ENCODE measurements at regions not wholly inside any gene's neighbourhood (a gene's known extent, or its start where the extent isn't known, plus 50 kb on each side); places are given as distances from the start of the nearest gene placed in this dataset.

DNA sequence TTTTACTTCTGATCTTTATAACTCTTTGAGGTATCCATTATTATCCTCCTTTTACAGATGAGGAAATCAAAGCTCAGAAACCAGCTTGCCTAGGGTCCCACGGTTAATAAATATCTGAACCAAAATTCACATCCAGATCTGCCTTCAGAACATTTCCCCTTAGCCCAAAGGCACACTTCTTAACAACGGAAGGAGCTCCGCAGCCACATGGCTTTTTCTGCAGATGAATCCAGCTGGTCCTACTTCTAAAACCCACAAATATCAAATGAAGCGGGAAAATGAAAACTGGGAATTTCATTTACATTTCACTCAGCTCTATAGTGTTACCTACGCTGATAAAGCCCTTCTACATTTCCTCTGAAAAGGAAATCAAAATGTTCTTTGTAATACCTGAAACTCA lies 357.0 kb upstream of the ID2 start:
- TF ChIP-seq, protein P1, sequence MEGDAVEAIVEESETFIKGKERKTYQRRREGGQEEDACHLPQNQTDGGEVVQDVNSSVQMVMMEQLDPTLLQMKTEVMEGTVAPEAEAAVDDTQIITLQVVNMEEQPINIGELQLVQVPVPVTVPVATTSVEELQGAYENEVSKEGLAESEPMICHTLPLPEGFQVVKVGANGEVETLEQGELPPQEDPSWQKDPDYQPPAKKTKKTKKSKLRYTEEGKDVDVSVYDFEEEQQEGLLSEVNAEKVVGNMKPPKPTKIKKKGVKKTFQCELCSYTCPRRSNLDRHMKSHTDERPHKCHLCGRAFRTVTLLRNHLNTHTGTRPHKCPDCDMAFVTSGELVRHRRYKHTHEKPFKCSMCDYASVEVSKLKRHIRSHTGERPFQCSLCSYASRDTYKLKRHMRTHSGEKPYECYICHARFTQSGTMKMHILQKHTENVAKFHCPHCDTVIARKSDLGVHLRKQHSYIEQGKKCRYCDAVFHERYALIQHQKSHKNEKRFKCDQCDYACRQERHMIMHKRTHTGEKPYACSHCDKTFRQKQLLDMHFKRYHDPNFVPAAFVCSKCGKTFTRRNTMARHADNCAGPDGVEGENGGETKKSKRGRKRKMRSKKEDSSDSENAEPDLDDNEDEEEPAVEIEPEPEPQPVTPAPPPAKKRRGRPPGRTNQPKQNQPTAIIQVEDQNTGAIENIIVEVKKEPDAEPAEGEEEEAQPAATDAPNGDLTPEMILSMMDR (IDR thresholded peaks at IDR 0.05; ENCODE audit: poor library complexity, severe bottlenecking) = no peak
- TF ChIP-seq, protein P2, sequence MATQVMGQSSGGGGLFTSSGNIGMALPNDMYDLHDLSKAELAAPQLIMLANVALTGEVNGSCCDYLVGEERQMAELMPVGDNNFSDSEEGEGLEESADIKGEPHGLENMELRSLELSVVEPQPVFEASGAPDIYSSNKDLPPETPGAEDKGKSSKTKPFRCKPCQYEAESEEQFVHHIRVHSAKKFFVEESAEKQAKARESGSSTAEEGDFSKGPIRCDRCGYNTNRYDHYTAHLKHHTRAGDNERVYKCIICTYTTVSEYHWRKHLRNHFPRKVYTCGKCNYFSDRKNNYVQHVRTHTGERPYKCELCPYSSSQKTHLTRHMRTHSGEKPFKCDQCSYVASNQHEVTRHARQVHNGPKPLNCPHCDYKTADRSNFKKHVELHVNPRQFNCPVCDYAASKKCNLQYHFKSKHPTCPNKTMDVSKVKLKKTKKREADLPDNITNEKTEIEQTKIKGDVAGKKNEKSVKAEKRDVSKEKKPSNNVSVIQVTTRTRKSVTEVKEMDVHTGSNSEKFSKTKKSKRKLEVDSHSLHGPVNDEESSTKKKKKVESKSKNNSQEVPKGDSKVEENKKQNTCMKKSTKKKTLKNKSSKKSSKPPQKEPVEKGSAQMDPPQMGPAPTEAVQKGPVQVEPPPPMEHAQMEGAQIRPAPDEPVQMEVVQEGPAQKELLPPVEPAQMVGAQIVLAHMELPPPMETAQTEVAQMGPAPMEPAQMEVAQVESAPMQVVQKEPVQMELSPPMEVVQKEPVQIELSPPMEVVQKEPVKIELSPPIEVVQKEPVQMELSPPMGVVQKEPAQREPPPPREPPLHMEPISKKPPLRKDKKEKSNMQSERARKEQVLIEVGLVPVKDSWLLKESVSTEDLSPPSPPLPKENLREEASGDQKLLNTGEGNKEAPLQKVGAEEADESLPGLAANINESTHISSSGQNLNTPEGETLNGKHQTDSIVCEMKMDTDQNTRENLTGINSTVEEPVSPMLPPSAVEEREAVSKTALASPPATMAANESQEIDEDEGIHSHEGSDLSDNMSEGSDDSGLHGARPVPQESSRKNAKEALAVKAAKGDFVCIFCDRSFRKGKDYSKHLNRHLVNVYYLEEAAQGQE (IDR thresholded peaks at IDR 0.05; ENCODE audit: borderline replicate concordance) = no peak
- TF ChIP-seq EZH2 (IDR thresholded peaks at IDR 0.05; ENCODE audit: borderline replicate concordance, insufficient read depth, low read length, poor library complexity, severe bottlenecking) = no peak
- TF ChIP-seq TAF1 (IDR thresholded peaks at IDR 0.05; ENCODE audit: low read depth) = no peak

All from neural cell (in vitro differentiated cells).